NOMO-1 treated with DMSO at 0.1 percent for 48 hours (cell line): ENCODE measurements at regions not wholly inside any gene's neighbourhood (a gene's known extent, or its start where the extent isn't known, plus 50 kb on each side); places are given as distances from the start of the nearest gene placed in this dataset.
A peak's percentile ranks its signal among the peaks of the same experiment; 100 is the strongest.
"Not testable (repeated sequence)": the region's sequence is repeated elsewhere in the genome, so short reads cannot be mapped to it uniquely, and the experiment has no call there.

Source experiments
- DNase-seq: peaks from one replicate; lab custom pipeline; 2025; ENCODE audit not compliant: unreplicated experiment; lab: John Stamatoyannopoulos, UW

GRCh38 chr11:103798026-103798425, 238.4 kb upstream of the DDI1 start:
- DNase-seq = peak; percentile 68

GRCh38 chr11:103798446-103798845, 238.0 kb upstream of the DDI1 start:
- DNase-seq = no peak

GRCh38 chr11:103800406-103801114, 235.9 kb upstream of the DDI1 start:
- DNase-seq = no peak

GRCh38 chr11:103803062-103803461, 233.4 kb upstream of the DDI1 start:
- no peak for DNase-seq

- DNase-seq = no peak
Measured at GRCh38 chr11:103805688-103806009, 230.8 kb upstream of the DDI1 start.

- no peak for DNase-seq
Measured at GRCh38 chr11:103806130-103806895, 230.1 kb upstream of the DDI1 start.

GRCh38 chr11:103807806-103808205, 228.6 kb upstream of the DDI1 start:
- no peak for DNase-seq

- DNase-seq = no peak
Measured at GRCh38 chr11:103808252-103808651, 228.2 kb upstream of the DDI1 start.

- no peak for DNase-seq
Measured at GRCh38 chr11:103811870-103812455, 224.5 kb upstream of the DDI1 start.

GRCh38 chr11:103812680-103813079, 223.8 kb upstream of the DDI1 start:
- DNase-seq = no peak

GRCh38 chr11:103820345-103820744, 216.1 kb upstream of the DDI1 start:
- DNase-seq = not testable (repeated sequence)

GRCh38 chr11:103824116-103824515, 212.3 kb upstream of the DDI1 start:
- DNase-seq = no peak

GRCh38 chr11:103825469-103825868, 211.0 kb upstream of the DDI1 start:
- no peak for DNase-seq

GRCh38 chr11:103826856-103827255, 209.6 kb upstream of the DDI1 start:
- DNase-seq = no peak

- no peak for DNase-seq
Measured at GRCh38 chr11:103829596-103829995, 206.8 kb upstream of the DDI1 start.

GRCh38 chr11:103830205-103830604, 206.2 kb upstream of the DDI1 start:
- DNase-seq = no peak

- no peak for DNase-seq
Measured at GRCh38 chr11:103832762-103833161, 203.7 kb upstream of the DDI1 start.

GRCh38 chr11:103842191-103842590, 194.2 kb upstream of the DDI1 start:
- no peak for DNase-seq

GRCh38 chr11:103842795-103843194, 193.6 kb upstream of the DDI1 start:
- DNase-seq = peak; percentile 32

GRCh38 chr11:103844327-103845215, 191.9 kb upstream of the DDI1 start:
- no peak for DNase-seq

GRCh38 chr11:103845331-103845730, 191.1 kb upstream of the DDI1 start:
- DNase-seq = no peak
